Tibial nerve (tissue), 4 donors: ENCODE measurements at regions not wholly inside any gene's neighbourhood (a gene's known extent, or its start where the extent isn't known, plus 50 kb on each side); places are given as distances from the start of the nearest gene placed in this dataset.

ENCODE experiments used
- EP300 ChIP-seq, 2 donors: sonication (generic); formaldehyde crosslinking; IDR thresholded peaks; one replicate each; pipeline ENCODE4 v1.6.1; 2017; ENCODE audit warnings: antibody characterized with exemption in 2 of 2, mild to moderate bottlenecking in 1 of 2
- POLR2A ChIP-seq, 2 donors: fragments of 450-650 bp; IDR thresholded peaks; one replicate each; pipeline ENCODE4 v1.6.1; 2017; ENCODE audit warnings: antibody characterized with exemption in 2 of 2, mild to moderate bottlenecking in 2 of 2, moderate library complexity in 2 of 2
- TF ChIP-seq, protein P1 (sequence below), 5 experiments: fragments of 200-600 bp in 3 of 5; fragments of 450-650 bp in 2 of 5; sonication (generic) in 3 of 5; IDR thresholded peaks; one replicate each; pipeline ENCODE4 v1.5.1; 2016 to 2019; ENCODE audit warnings: antibody characterized with exemption in 5 of 5, mild to moderate bottlenecking in 3 of 5, moderate library complexity in 2 of 5

DNA sequence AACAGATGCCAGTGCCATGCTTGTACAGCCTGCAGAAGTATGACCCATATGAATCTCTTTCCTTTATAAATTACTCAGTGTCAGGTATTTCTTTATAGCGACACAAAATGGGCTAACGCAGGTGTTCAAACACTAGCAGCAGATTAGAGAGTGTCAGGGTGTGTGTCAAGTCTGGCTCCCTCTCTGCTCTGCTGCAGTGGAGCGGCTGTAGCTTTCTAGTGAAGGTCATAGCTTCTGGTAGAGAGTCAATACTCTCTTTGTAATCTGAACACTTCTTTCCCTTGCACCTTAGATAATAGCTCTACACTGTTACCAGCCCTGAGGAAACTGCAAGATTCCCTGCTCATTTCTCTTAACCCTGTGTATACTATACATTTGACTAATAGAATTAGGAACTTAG, 483.2 kb upstream of the TGFBR2 start:
- TF ChIP-seq, protein P1, sequence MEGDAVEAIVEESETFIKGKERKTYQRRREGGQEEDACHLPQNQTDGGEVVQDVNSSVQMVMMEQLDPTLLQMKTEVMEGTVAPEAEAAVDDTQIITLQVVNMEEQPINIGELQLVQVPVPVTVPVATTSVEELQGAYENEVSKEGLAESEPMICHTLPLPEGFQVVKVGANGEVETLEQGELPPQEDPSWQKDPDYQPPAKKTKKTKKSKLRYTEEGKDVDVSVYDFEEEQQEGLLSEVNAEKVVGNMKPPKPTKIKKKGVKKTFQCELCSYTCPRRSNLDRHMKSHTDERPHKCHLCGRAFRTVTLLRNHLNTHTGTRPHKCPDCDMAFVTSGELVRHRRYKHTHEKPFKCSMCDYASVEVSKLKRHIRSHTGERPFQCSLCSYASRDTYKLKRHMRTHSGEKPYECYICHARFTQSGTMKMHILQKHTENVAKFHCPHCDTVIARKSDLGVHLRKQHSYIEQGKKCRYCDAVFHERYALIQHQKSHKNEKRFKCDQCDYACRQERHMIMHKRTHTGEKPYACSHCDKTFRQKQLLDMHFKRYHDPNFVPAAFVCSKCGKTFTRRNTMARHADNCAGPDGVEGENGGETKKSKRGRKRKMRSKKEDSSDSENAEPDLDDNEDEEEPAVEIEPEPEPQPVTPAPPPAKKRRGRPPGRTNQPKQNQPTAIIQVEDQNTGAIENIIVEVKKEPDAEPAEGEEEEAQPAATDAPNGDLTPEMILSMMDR (IDR thresholded peaks at IDR 0.05): no peak
- TF ChIP-seq POLR2A (IDR thresholded peaks at IDR 0.05) (no peak), EP300 (IDR thresholded peaks at IDR 0.05) (no peak)
